Chondrocyte (in vitro differentiated cells): ENCODE measurements at regions not wholly inside any gene's neighbourhood (a gene's known extent, or its start where the extent isn't known, plus 50 kb on each side); places are given as distances from the start of the nearest gene placed in this dataset.
"Not testable (repeated sequence)": the region's sequence is repeated elsewhere in the genome, so short reads cannot be mapped to it uniquely, and the experiment has no call there.

ENCODE experiments used
- DNase-seq: peaks from one replicate; pipeline ENCODE4 v3.0.0; 2021; ENCODE audit warnings: mixed read lengths, low spot score
- H3K27ac Mint-ChIP-seq: one replicate; pipeline ENCODE4 v1.8.0; 2021; ENCODE audit warnings: mild to moderate bottlenecking, moderate library complexity, mixed read lengths; ENCODE audit not compliant: unreplicated experiment
- H3K27me3 Mint-ChIP-seq: 2 replicates; pipeline ENCODE4 v1.8.0; 2021; ENCODE audit warnings: low read depth, mixed read lengths
- H3K36me3 Mint-ChIP-seq: 2 replicates; pipeline ENCODE4 v1.8.0; 2021; ENCODE audit warnings: low read depth, mixed read lengths
- H3K4me1 Mint-ChIP-seq: 2 replicates; pipeline ENCODE4 v1.8.0; 2021; ENCODE audit warnings: low read depth, mild to moderate bottlenecking, mixed read lengths
- H3K4me3 Mint-ChIP-seq: one replicate; pipeline ENCODE4 v1.8.0; 2021; ENCODE audit warnings: mild to moderate bottlenecking, moderate library complexity, mixed read lengths; ENCODE audit not compliant: unreplicated experiment
- H3K9me3 Mint-ChIP-seq: 2 replicates; pipeline ENCODE4 v1.8.0; 2021; ENCODE audit warnings: low read depth, mixed read lengths
- CTCF ChIP-seq: fragments of 200-600 bp; sonication (generic); IDR thresholded peaks from 2 replicates; pipeline ENCODE4 v1.5.0; 2021; ENCODE audit warnings: antibody characterized with exemption, mild to moderate bottlenecking, moderate library complexity

GRCh38 chr12:59304077-59304721, 291.6 kb upstream of the SLC16A7 start:
- H3K36me3 Mint-ChIP-seq, result no peaks in the 10 kb centered on the region
- DNase-seq, result no peak
- no peaks in the 10 kb centered on the region for H3K4me1 Mint-ChIP-seq
- H3K9me3 Mint-ChIP-seq, result peaks cover 5% of the 10 kb centered on the region
- H3K27ac Mint-ChIP-seq, result no peak overlapping the region
- TF ChIP-seq CTCF, result no peak
- H3K27me3 Mint-ChIP-seq, result peaks cover 24% of the 10 kb centered on the region
- H3K4me3 Mint-ChIP-seq, result no peak overlapping the region

GRCh38 chr12:59298296-59298695, 297.5 kb upstream of the SLC16A7 start:
- Mint-ChIP-seq H3K27ac (no peak overlapping the region), H3K27me3 (peaks cover 19% of the 10 kb centered on the region), H3K4me3 (no peak overlapping the region), H3K36me3 (no peaks in the 10 kb centered on the region), H3K9me3 (peaks cover 5% of the 10 kb centered on the region), H3K4me1 (no peaks in the 10 kb centered on the region)
- TF ChIP-seq CTCF, result no peak
- no peak for DNase-seq

GRCh38 chr12:59294221-59294620, 301.6 kb upstream of the SLC16A7 start:
- Mint-ChIP-seq H3K9me3 (no peaks in the 10 kb centered on the region), H3K27ac (no peak overlapping the region), H3K4me1 (no peaks in the 10 kb centered on the region), H3K4me3 (no peak overlapping the region), H3K36me3 (no peaks in the 10 kb centered on the region), H3K27me3 (peaks cover 9% of the 10 kb centered on the region)
- TF ChIP-seq CTCF, result no peak
- DNase-seq, result no peak

GRCh38 chr12:59282999-59283398, 312.8 kb upstream of the SLC16A7 start:
- Mint-ChIP-seq H3K27ac (no peak overlapping the region), H3K4me3 (no peak overlapping the region), H3K4me1 (no peaks in the 10 kb centered on the region), H3K36me3 (no peaks in the 10 kb centered on the region), H3K27me3 (peaks cover 10% of the 10 kb centered on the region), H3K9me3 (no peaks in the 10 kb centered on the region)
- DNase-seq, result no peak
- no peak for TF ChIP-seq CTCF

- Mint-ChIP-seq H3K9me3 (peaks cover 29% of the 10 kb centered on the region), H3K27me3 (peaks cover 16% of the 10 kb centered on the region)
- not testable (repeated sequence) for H3K27ac Mint-ChIP-seq, H3K4me1 Mint-ChIP-seq, H3K36me3 Mint-ChIP-seq, H3K4me3 Mint-ChIP-seq, DNase-seq
These were observed 322.3 kb upstream of the SLC16A7 start for GRCh38 chr12:59273561-59273960.

- no peak overlapping the region for H3K27ac Mint-ChIP-seq
- peaks cover 29% of the 10 kb centered on the region for H3K9me3 Mint-ChIP-seq
- TF ChIP-seq CTCF, result no peak
- H3K36me3 Mint-ChIP-seq, result peaks cover 3% of the 10 kb centered on the region
- no peak for DNase-seq
- H3K27me3 Mint-ChIP-seq, result peaks cover 11% of the 10 kb centered on the region
- H3K4me3 Mint-ChIP-seq, result no peak overlapping the region
- H3K4me1 Mint-ChIP-seq, result no peaks in the 10 kb centered on the region
These were observed 327.5 kb upstream of the SLC16A7 start for GRCh38 chr12:59268295-59268809.
